ENCODE measurements at regions not wholly inside any gene's neighbourhood (a gene's known extent, or its start where the extent isn't known, plus 50 kb on each side); places are given as distances from the start of the nearest gene placed in this dataset.

- no peak for TF ChIP-seq CTCF (IDR thresholded peaks at IDR 0.05)
- no peak for TF ChIP-seq TCF7L2 (IDR thresholded peaks at IDR 0.05; ENCODE audit: low read depth, low read length)
- TF ChIP-seq POLR2AphosphoS5 (IDR thresholded peaks at IDR 0.05; ENCODE audit: low read depth, low read length): no peak
These were observed 73.4 kb upstream of the CDH12 start for GRCh38 chr5:22926574-22926973.
